ENCODE measurements at regions not wholly inside any gene's neighbourhood (a gene's known extent, or its start where the extent isn't known, plus 50 kb on each side); places are given as distances from the start of the nearest gene placed in this dataset.

GRCh38 chr21:16179773-16180172 lies 450.0 kb downstream of the USP25 start:
- Mint-ChIP-seq H3K9me3 (ENCODE audit: unreplicated experiment) (no peaks in the 10 kb centered on the region), H3K4me3 (ENCODE audit: unreplicated experiment) (no peak overlapping the region), H3K4me1 (ENCODE audit: low read depth, unreplicated experiment) (peaks cover 15% of the 10 kb centered on the region), H3K27ac (ENCODE audit: unreplicated experiment) (peak overlapping the region; percentile 67), H3K36me3 (ENCODE audit: insufficient read depth, unreplicated experiment) (no peaks in the 10 kb centered on the region), H3K27me3 (ENCODE audit: insufficient read depth, unreplicated experiment) (no peaks in the 10 kb centered on the region)
- H3K4me1 ChIP-seq: peaks cover 22% of the 10 kb centered on the region
- no peaks in the 10 kb centered on the region for H3K36me3 ChIP-seq (ENCODE audit: control insufficient read depth, insufficient read depth, low read length)
- intact Hi-C loops (cut with micrococcal nuclease; ENCODE audit: unreplicated experiment): loop anchor here (1.0 kb wide), 1 partner anchor 15 kb away; no protein-coding TSS in a partner anchor
- no peak overlapping the region for H3K4me3 ChIP-seq (ENCODE audit: low read depth, low read length)
- no peak for TF ChIP-seq CTCF (IDR thresholded peaks at IDR 0.05; ENCODE audit: insufficient read depth in 1 of 2, low read depth in 1 of 2, low read length in 1 of 2, severe bottlenecking in 1 of 2, unreplicated experiment in 1 of 2)
- no peaks in the 10 kb centered on the region for H3K27me3 ChIP-seq (replicated peaks; ENCODE audit: control insufficient read depth, insufficient read depth, low read length)
- POLR2A ChIA-PET: no interaction called here
- CTCF ChIA-PET: no interaction called here
- BruUV-seq (replicated peaks): no TSS peak
- DNase-seq: no peak
- H3K9me3 ChIP-seq: no peaks in the 10 kb centered on the region

DNA sequence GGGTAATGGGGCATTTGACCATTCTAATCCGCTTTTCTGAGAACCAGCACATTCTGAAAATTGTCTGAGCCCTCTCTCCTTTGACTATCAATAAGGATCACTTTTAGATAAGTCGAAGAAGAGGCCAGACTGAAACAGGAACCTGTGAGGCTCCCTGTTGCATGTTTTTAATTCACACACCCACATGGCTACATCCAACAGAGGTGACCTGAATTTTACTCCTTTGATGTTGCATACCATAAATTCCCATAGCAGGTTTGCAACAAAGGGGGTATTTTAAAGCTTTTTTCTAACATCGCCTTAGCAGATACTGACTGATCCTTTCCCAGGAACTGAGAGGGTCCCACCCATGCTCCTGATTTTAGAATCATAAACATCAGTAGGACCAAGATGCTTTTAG lies 450.8 kb downstream of the USP25 start:
- Histone ChIP-seq H3K4me1 (peaks cover 22% of the 10 kb centered on the region), H3K27me3 (replicated peaks; ENCODE audit: control insufficient read depth, insufficient read depth, low read length) (no peaks in the 10 kb centered on the region), H3K9me3 (no peaks in the 10 kb centered on the region), H3K4me3 (ENCODE audit: low read depth, low read length) (no peak overlapping the region), H3K36me3 (ENCODE audit: control insufficient read depth, insufficient read depth, low read length) (no peaks in the 10 kb centered on the region)
- no peaks in the 10 kb centered on the region for H3K27me3 Mint-ChIP-seq (ENCODE audit: insufficient read depth, unreplicated experiment)
- no peak for TF ChIP-seq CTCF (IDR thresholded peaks at IDR 0.05; ENCODE audit: insufficient read depth in 1 of 2, low read depth in 1 of 2, low read length in 1 of 2, severe bottlenecking in 1 of 2, unreplicated experiment in 1 of 2)
- BruUV-seq (replicated peaks): no TSS peak
- DNase-seq: peak in 1 of 2 experiments; percentile 12
- no peaks in the 10 kb centered on the region for H3K36me3 Mint-ChIP-seq (ENCODE audit: insufficient read depth, unreplicated experiment)
- ChIA-PET CTCF (no interaction called here), POLR2A (interaction anchor here (0.6 kb wide), 1 partner anchor 43 kb away, joined by 3 read pairs; no protein-coding TSS in a partner anchor)
- H3K4me1 Mint-ChIP-seq (ENCODE audit: low read depth, unreplicated experiment): peaks cover 15% of the 10 kb centered on the region
- H3K9me3 Mint-ChIP-seq (ENCODE audit: unreplicated experiment): no peaks in the 10 kb centered on the region
- H3K27ac Mint-ChIP-seq (ENCODE audit: unreplicated experiment): peak overlapping the region; percentile 67
- H3K4me3 Mint-ChIP-seq (ENCODE audit: unreplicated experiment): no peak overlapping the region
- intact Hi-C loops (cut with micrococcal nuclease; ENCODE audit: unreplicated experiment): loop anchor here (1.0 kb wide), 1 partner anchor 14 kb away; no protein-coding TSS in a partner anchor

- no peaks in the 10 kb centered on the region for H3K9me3 ChIP-seq
- no TSS peak for BruUV-seq (replicated peaks)
- peaks cover 22% of the 10 kb centered on the region for H3K4me1 ChIP-seq
- no peak for TF ChIP-seq CTCF (IDR thresholded peaks at IDR 0.05; ENCODE audit: insufficient read depth in 1 of 2, low read depth in 1 of 2, low read length in 1 of 2, severe bottlenecking in 1 of 2, unreplicated experiment in 1 of 2)
- ChIA-PET POLR2A (no interaction called here), CTCF (no interaction called here)
- Mint-ChIP-seq H3K9me3 (ENCODE audit: unreplicated experiment) (no peaks in the 10 kb centered on the region), H3K27me3 (ENCODE audit: insufficient read depth, unreplicated experiment) (no peaks in the 10 kb centered on the region), H3K4me1 (ENCODE audit: low read depth, unreplicated experiment) (peaks cover 15% of the 10 kb centered on the region), H3K4me3 (ENCODE audit: unreplicated experiment) (no peak overlapping the region), H3K27ac (ENCODE audit: unreplicated experiment) (peak overlapping the region; percentile 67), H3K36me3 (ENCODE audit: insufficient read depth, unreplicated experiment) (no peaks in the 10 kb centered on the region)
- intact Hi-C loops (cut with micrococcal nuclease; ENCODE audit: unreplicated experiment): no loop called here
- no peaks in the 10 kb centered on the region for H3K36me3 ChIP-seq (ENCODE audit: control insufficient read depth, insufficient read depth, low read length)
- no peaks in the 10 kb centered on the region for H3K27me3 ChIP-seq (replicated peaks; ENCODE audit: control insufficient read depth, insufficient read depth, low read length)
- H3K4me3 ChIP-seq (ENCODE audit: low read depth, low read length): no peak overlapping the region
- no peak for DNase-seq
Observed at GRCh38 chr21:16181018-16181417, 451.2 kb downstream of the USP25 start.
